Mesothelial cell of epicardium (in vitro differentiated cells): ENCODE measurements at regions not wholly inside any gene's neighbourhood (a gene's known extent, or its start where the extent isn't known, plus 50 kb on each side); places are given as distances from the start of the nearest gene placed in this dataset.

ENCODE experiments used
- DNase-seq, 2 experiments: peaks; one replicate each; pipeline ENCODE4 v3.0.0; 2021; ENCODE audit warnings: low spot score in 2 of 2; ENCODE audit not compliant: unreplicated experiment in 2 of 2
- H3K27ac Mint-ChIP-seq: 2 replicates; pipeline ENCODE4 v1.8.0; 2021; ENCODE audit warnings: mixed read lengths
- H3K27me3 Mint-ChIP-seq: 2 replicates; pipeline ENCODE4 v1.8.0; 2021; ENCODE audit warnings: low read depth, mixed read lengths
- H3K36me3 Mint-ChIP-seq: 2 replicates; pipeline ENCODE4 v1.8.0; 2021; ENCODE audit warnings: mixed read lengths
- H3K4me1 Mint-ChIP-seq: 2 replicates; pipeline ENCODE4 v1.8.0; 2021; ENCODE audit warnings: mixed read lengths
- H3K4me3 Mint-ChIP-seq: 2 replicates; pipeline ENCODE4 v1.8.0; 2021; ENCODE audit warnings: mild to moderate bottlenecking, moderate library complexity, mixed read lengths
- H3K9me3 Mint-ChIP-seq: 2 replicates; pipeline ENCODE4 v1.8.0; 2021; ENCODE audit warnings: mixed read lengths
- TF ChIP-seq, protein P1 (sequence below): fragments of 200-600 bp; sonication (generic); IDR thresholded peaks from one replicate; pipeline ENCODE4 v1.5.0; 2021; ENCODE audit warnings: antibody characterized with exemption; ENCODE audit not compliant: unreplicated experiment

- Mint-ChIP-seq H3K27ac (no peak overlapping the region), H3K4me3 (no peak overlapping the region), H3K9me3 (peaks cover 4% of the 10 kb centered on the region), H3K4me1 (peaks cover 8% of the 10 kb centered on the region), H3K36me3 (no peaks in the 10 kb centered on the region), H3K27me3 (no peaks in the 10 kb centered on the region)
- TF ChIP-seq, protein P1, sequence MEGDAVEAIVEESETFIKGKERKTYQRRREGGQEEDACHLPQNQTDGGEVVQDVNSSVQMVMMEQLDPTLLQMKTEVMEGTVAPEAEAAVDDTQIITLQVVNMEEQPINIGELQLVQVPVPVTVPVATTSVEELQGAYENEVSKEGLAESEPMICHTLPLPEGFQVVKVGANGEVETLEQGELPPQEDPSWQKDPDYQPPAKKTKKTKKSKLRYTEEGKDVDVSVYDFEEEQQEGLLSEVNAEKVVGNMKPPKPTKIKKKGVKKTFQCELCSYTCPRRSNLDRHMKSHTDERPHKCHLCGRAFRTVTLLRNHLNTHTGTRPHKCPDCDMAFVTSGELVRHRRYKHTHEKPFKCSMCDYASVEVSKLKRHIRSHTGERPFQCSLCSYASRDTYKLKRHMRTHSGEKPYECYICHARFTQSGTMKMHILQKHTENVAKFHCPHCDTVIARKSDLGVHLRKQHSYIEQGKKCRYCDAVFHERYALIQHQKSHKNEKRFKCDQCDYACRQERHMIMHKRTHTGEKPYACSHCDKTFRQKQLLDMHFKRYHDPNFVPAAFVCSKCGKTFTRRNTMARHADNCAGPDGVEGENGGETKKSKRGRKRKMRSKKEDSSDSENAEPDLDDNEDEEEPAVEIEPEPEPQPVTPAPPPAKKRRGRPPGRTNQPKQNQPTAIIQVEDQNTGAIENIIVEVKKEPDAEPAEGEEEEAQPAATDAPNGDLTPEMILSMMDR = no peak
- no peak for DNase-seq
Observed at GRCh38 chr5:65085516-65085850, 316.8 kb downstream of the CWC27 start.

GRCh38 chr5:65086234-65086890 is 317.6 kb downstream of the CWC27 start:
- no peak for DNase-seq
- peaks cover 2% of the 10 kb centered on the region for H3K4me1 Mint-ChIP-seq
- H3K27ac Mint-ChIP-seq = no peak overlapping the region
- H3K9me3 Mint-ChIP-seq = peaks cover 7% of the 10 kb centered on the region
- no peaks in the 10 kb centered on the region for H3K27me3 Mint-ChIP-seq
- H3K4me3 Mint-ChIP-seq = no peak overlapping the region
- no peaks in the 10 kb centered on the region for H3K36me3 Mint-ChIP-seq
- TF ChIP-seq, protein P1 = no peak

DNA sequence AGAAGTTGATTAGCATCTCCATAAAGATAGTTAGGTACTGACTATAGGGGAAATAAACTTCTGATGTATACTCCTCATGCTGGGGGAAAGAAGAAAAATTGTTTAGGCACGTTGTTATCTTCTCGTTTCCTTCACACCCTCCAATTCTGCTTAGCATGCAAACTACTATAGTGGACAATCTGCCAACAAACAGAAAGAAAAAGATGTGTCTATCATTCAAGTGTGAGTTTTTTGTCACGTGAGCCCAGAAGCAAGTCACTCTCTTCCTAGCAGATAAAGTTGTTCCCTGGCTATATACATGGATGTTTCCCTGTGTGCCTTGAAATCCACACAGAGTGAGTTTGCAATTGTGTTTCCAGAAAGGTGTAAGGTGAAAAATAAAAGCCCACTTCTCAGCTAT is 318.4 kb downstream of the CWC27 start:
- Mint-ChIP-seq H3K4me1 (peaks cover 2% of the 10 kb centered on the region), H3K36me3 (no peaks in the 10 kb centered on the region), H3K27ac (no peak overlapping the region), H3K9me3 (peaks cover 7% of the 10 kb centered on the region), H3K4me3 (no peak overlapping the region), H3K27me3 (no peaks in the 10 kb centered on the region)
- TF ChIP-seq, protein P1 = no peak
- DNase-seq = no peak

DNA sequence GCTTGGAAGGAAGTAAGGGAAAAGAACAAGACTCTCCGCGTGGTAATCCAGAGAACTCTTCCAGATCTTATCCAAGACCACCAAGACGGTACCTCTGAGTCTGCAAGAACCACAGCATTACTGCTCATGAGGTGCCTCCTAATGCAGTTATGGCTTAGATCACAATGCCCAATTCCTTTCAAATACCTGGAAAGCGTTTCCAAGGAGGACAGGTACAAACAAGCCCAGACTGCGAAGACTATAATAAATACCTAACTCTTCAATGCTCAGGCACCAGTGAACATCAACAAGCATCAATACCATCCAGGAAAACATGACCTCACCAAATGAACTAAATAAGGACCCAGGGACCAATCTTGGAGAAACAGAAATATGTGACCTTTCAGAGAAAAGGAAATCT is 325.5 kb downstream of the CWC27 start:
- Mint-ChIP-seq H3K27me3 (no peaks in the 10 kb centered on the region), H3K9me3 (peaks cover 16% of the 10 kb centered on the region), H3K4me1 (peaks cover 10% of the 10 kb centered on the region)

DNA sequence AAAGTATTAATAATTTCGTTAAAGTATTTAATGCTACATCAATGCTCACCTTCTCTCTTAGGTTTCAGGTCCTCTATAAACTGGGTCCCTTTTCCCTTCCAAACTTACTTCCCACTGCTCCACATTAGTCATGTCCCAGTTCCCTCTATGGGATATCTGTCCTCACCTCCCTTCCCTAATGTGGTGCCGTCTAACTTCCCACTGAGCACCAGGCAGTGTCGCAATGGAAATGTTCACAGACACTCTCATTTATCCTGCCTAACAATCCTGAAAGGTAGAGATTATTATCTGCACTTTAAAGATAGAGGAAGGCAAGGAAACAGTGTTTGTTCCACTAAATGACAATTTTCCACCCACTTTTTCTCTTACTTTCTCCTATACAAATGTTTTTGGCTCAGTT is 329.7 kb downstream of the CWC27 start:
- Mint-ChIP-seq H3K36me3 (no peaks in the 10 kb centered on the region), H3K9me3 (peaks cover 8% of the 10 kb centered on the region), H3K4me1 (peaks cover 13% of the 10 kb centered on the region), H3K4me3 (no peak overlapping the region), H3K27ac (no peak overlapping the region), H3K27me3 (no peaks in the 10 kb centered on the region)
- TF ChIP-seq, protein P1 = no peak
- DNase-seq = no peak

More for the DNA sequence above, 325.5 kb downstream of the CWC27 start:
- Mint-ChIP-seq H3K4me3 (no peak overlapping the region), H3K27ac (no peak overlapping the region), H3K36me3 (no peaks in the 10 kb centered on the region)
- no peak for DNase-seq
- TF ChIP-seq, protein P1 = no peak
